Heart right ventricle (tissue), 16 donors: ENCODE measurements at regions not wholly inside any gene's neighbourhood (a gene's known extent, or its start where the extent isn't known, plus 50 kb on each side); places are given as distances from the start of the nearest gene placed in this dataset.
A peak's percentile ranks its signal among the peaks of the same experiment; 100 is the strongest.

Source experiments
- ATAC-seq, 8 donors: fragments of 200-7000 bp; cut with Tn5 transposase; one replicate each; pipeline ENCODE4 v1.9.1; 2020; ENCODE audit warnings: mild to moderate bottlenecking in 8 of 8, moderate library complexity in 8 of 8, moderate number of reproducible peaks in 1 of 8
- DNase-seq, 2 donors: peaks; one replicate each; pipeline ENCODE4 v3.0.0-alpha.2; 2020
- H3K27ac ChIP-seq, 10 donors: fragments of 200-600 bp; sonication (generic) in 2 of 10; one replicate each; pipeline versions ENCODE4 v1.5.0 to v1.8.0; 2020 to 2022; ENCODE audit warnings: mild to moderate bottlenecking in 3 of 10
- H3K27me3 ChIP-seq, 7 donors: fragments of 200-600 bp; one replicate each; pipeline ENCODE4 v1.8.0; 2021 to 2022; ENCODE audit warnings: mild to moderate bottlenecking in 2 of 7
- H3K36me3 ChIP-seq, 9 donors: fragments of 200-600 bp; sonication (generic) in 1 of 9; one replicate each; pipeline versions ENCODE4 v1.5.0 to v1.8.0; 2020 to 2022; ENCODE audit warnings: mild to moderate bottlenecking in 2 of 9
- H3K4me1 ChIP-seq, 9 donors: fragments of 200-600 bp; sonication (generic) in 1 of 9; one replicate each; pipeline versions ENCODE4 v1.5.0 to v1.8.0; 2020 to 2022; ENCODE audit warnings: mild to moderate bottlenecking in 4 of 9
- H3K4me3 ChIP-seq, 10 donors: fragments of 200-600 bp; sonication (generic) in 2 of 10; one replicate each; pipeline versions ENCODE4 v1.5.0 to v1.8.0; 2020 to 2022; ENCODE audit warnings: mild to moderate bottlenecking in 7 of 10, moderate library complexity in 2 of 10
- H3K9me3 ChIP-seq, 11 donors: fragments of 200-600 bp in 10 of 11; sonication (generic) in 2 of 11; one replicate each; pipeline versions ENCODE4 v1.5.0 to v1.8.0; 2013 to 2022; ENCODE audit warnings: mild to moderate bottlenecking in 2 of 11, control low read depth in 1 of 11, moderate library complexity in 1 of 11
- WGBS, 2 donors: extraction: QIAGEN DNeasy Blood & Tissue Kit; methylation state at CpG; one replicate each; pipeline ENCODE4 v1.1.7; 2013; ENCODE audit warnings: inconsistent platforms in 1 of 2; 5-methylcytosine and 5-hydroxymethylcytosine counted together
- intact Hi-C, 10 donors: fragments of 100-400 bp; cut with DNase I; formaldehyde crosslinking; loops; one replicate each; pipeline versions ENCODE4 v1.11.1 to v1.14.2; 2022
- TF ChIP-seq, protein P1 (sequence below), 9 donors: fragments of 200-600 bp; sonication (generic) in 2 of 9; IDR thresholded peaks; one replicate each; pipeline versions ENCODE4 v1.5.0 to v1.8.0; 2021 to 2022; ENCODE audit warnings: antibody characterized with exemption in 9 of 9, mild to moderate bottlenecking in 5 of 9, moderate library complexity in 1 of 9
- donor health status: Arrhythmogenic right ventricular cardiomyopathy.
- donor health status: ischemic (EF 13 %, LVEDD 7.1; RV severe dilation, severe dysfunction).
- donor health status: healthy with polysubstance abuse.
- donor health status: DM: no; HTN: yes; CAD: no.
- donor health status: DM: no; HTN: no; CAD: no.
- donor health status: ischemic (EF 25% LVEDD 6.9; RV normal size, moderate dysfunction).
- donor health status: ischemic (EF 25% LVEDD 5.7; RV mildly dilated, moderate dysfunction).
- donor health status: healthy.
- donor health status: DM: yes; HTN: yes; CAD: no.
- donor health status: Ischemic cardiomyopathy.
- donor health status: ischemic (EF 35%, LVEDD 5.7; RV mildly dilated, moderate dysfunction).
- donor health status: nonischemic (EF 11% LVEDD 7.7; RV severe dilation, severe dysfunction).
- donor health status: DM: yes; HTN: yes; CAD: no.
- donor health status: PGD.
- donor health status: ischemic (EF 29% LVEDD 5.4; RV normal size, mild dysfunction).
- donor health status: nonischemic (EF 23%, LVEDD 6.1; RV moderate dilation, normal function).

- H3K4me3 ChIP-seq: no peak overlapping the region
- ATAC-seq: peak in 7 of 8 donors; percentile 36 to 69 (median 62)
- intact Hi-C loops: no loop called here
- DNase-seq: peak in 1 of 2 donors; percentile 30
- H3K4me1 ChIP-seq: peaks cover 0 to 36% (median 20%) of the 10 kb centered on the region in 9 donors
- WGBS, 2 donors: 49% methylated on average over 16 of the region's 16 CpGs
- H3K9me3 ChIP-seq: no peaks in the 10 kb centered on the region
- H3K27me3 ChIP-seq: no peaks in the 10 kb centered on the region
- peak overlapping the region; percentile 2 to 72 (median 62) for H3K27ac ChIP-seq
- TF ChIP-seq, protein P1, sequence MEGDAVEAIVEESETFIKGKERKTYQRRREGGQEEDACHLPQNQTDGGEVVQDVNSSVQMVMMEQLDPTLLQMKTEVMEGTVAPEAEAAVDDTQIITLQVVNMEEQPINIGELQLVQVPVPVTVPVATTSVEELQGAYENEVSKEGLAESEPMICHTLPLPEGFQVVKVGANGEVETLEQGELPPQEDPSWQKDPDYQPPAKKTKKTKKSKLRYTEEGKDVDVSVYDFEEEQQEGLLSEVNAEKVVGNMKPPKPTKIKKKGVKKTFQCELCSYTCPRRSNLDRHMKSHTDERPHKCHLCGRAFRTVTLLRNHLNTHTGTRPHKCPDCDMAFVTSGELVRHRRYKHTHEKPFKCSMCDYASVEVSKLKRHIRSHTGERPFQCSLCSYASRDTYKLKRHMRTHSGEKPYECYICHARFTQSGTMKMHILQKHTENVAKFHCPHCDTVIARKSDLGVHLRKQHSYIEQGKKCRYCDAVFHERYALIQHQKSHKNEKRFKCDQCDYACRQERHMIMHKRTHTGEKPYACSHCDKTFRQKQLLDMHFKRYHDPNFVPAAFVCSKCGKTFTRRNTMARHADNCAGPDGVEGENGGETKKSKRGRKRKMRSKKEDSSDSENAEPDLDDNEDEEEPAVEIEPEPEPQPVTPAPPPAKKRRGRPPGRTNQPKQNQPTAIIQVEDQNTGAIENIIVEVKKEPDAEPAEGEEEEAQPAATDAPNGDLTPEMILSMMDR (IDR thresholded peaks at IDR 0.05): peak in 1 of 9 donors; percentile 13
- H3K36me3 ChIP-seq: peaks cover 0 to 11% (median 0%) of the 10 kb centered on the region in 9 donors
Measured at GRCh38 chr16:14325502-14326401, 254.6 kb downstream of the MRTFB start.

GRCh38 chr16:14324581-14324980, 253.5 kb downstream of the MRTFB start:
- Histone ChIP-seq H3K4me1 (peaks cover 0 to 48% (median 20%) of the 10 kb centered on the region in 9 donors), H3K9me3 (no peaks in the 10 kb centered on the region), H3K27me3 (no peaks in the 10 kb centered on the region), H3K36me3 (peaks cover 0 to 11% (median 0%) of the 10 kb centered on the region in 9 donors), H3K27ac (peak overlapping the region in 3 of 10 donors; percentile 17 to 72 (median 64)), H3K4me3 (no peak overlapping the region)
- ATAC-seq (no peak), DNase-seq (no peak)
- intact Hi-C loops: no loop called here
- TF ChIP-seq, protein P1 (IDR thresholded peaks at IDR 0.05): no peak
- WGBS, 2 donors: 53 to 55% methylated on average over 7 of the region's 7 CpGs

GRCh38 chr16:14322186-14322585, 251.1 kb downstream of the MRTFB start:
- DNase-seq (no peak), ATAC-seq (no peak)
- intact Hi-C loops: no loop called here
- WGBS, 2 donors: 91 to 92% methylated on average over 9 of the region's 9 CpGs
- Histone ChIP-seq H3K4me1 (peaks cover 0 to 60% (median 21%) of the 10 kb centered on the region in 9 donors), H3K9me3 (no peaks in the 10 kb centered on the region), H3K27me3 (no peaks in the 10 kb centered on the region), H3K4me3 (no peak overlapping the region), H3K27ac (peak overlapping the region in 6 of 10 donors; percentile 23 to 52 (median 50)), H3K36me3 (no peaks in the 10 kb centered on the region)
- TF ChIP-seq, protein P1 (IDR thresholded peaks at IDR 0.05): no peak

GRCh38 chr16:14321542-14321941, 250.4 kb downstream of the MRTFB start:
- Histone ChIP-seq H3K27me3 (no peaks in the 10 kb centered on the region), H3K27ac (peak overlapping the region in 7 of 10 donors; percentile 23 to 52 (median 49)), H3K4me1 (peaks cover 0 to 57% (median 18%) of the 10 kb centered on the region in 9 donors), H3K9me3 (no peaks in the 10 kb centered on the region), H3K4me3 (no peak overlapping the region), H3K36me3 (no peaks in the 10 kb centered on the region)
- WGBS, 2 donors: 40 to 53% methylated on average over 6 of the region's 6 CpGs
- ATAC-seq (peak; percentile 84 to 94 (median 88)), DNase-seq (peak; percentile 62 to 82)
- TF ChIP-seq, protein P1 (IDR thresholded peaks at IDR 0.05): no peak
- intact Hi-C loops: no loop called here
